HG03432 (cell line): ENCODE measurements at regions not wholly inside any gene's neighbourhood (a gene's known extent, or its start where the extent isn't known, plus 50 kb on each side); places are given as distances from the start of the nearest gene placed in this dataset.
"Not testable (repeated sequence)": the region's sequence is repeated elsewhere in the genome, so short reads cannot be mapped to it uniquely, and the experiment has no call there.

ENCODE experiments used
- ATAC-seq: cut with Tn5 transposase; IDR thresholded peaks from one replicate; pipeline ENCODE4 v1.9.1; 2021; ENCODE audit warnings: mild to moderate bottlenecking, moderate library complexity; ENCODE audit not compliant: unreplicated experiment

- ATAC-seq = no peak
Observed at GRCh38 chr12:74235342-74235741, 302.3 kb upstream of the ATXN7L3B start.

GRCh38 chr12:74241341-74241740, 296.3 kb upstream of the ATXN7L3B start:
- ATAC-seq = no peak

- ATAC-seq = no peak
Observed at GRCh38 chr12:74242088-74242487, 295.5 kb upstream of the ATXN7L3B start.

GRCh38 chr12:74245458-74245857, 292.2 kb upstream of the ATXN7L3B start:
- no peak for ATAC-seq

GRCh38 chr12:74250891-74251290, 286.7 kb upstream of the ATXN7L3B start:
- no peak for ATAC-seq

- ATAC-seq = not testable (repeated sequence)
Observed at GRCh38 chr12:74253826-74254225, 283.8 kb upstream of the ATXN7L3B start.

GRCh38 chr12:74254784-74255183, 282.9 kb upstream of the ATXN7L3B start:
- ATAC-seq = no peak

GRCh38 chr12:74259199-74259598, 278.4 kb upstream of the ATXN7L3B start:
- no peak for ATAC-seq

GRCh38 chr12:74264692-74265091, 272.9 kb upstream of the ATXN7L3B start:
- ATAC-seq = no peak

GRCh38 chr12:74269355-74269754, 268.3 kb upstream of the ATXN7L3B start:
- not testable (repeated sequence) for ATAC-seq

GRCh38 chr12:74280156-74280655, 257.4 kb upstream of the ATXN7L3B start:
- ATAC-seq = no peak

- ATAC-seq = not testable (repeated sequence)
Observed at GRCh38 chr12:74281401-74282180, 256.0 kb upstream of the ATXN7L3B start.

- ATAC-seq = no peak
Observed at GRCh38 chr12:74283646-74284045, 254.0 kb upstream of the ATXN7L3B start.

- ATAC-seq = no peak
Observed at GRCh38 chr12:74285773-74286172, 251.9 kb upstream of the ATXN7L3B start.

- no peak for ATAC-seq
Observed at GRCh38 chr12:74286254-74286653, 251.4 kb upstream of the ATXN7L3B start.

GRCh38 chr12:74292351-74293194, 245.1 kb upstream of the ATXN7L3B start:
- ATAC-seq = no peak

GRCh38 chr12:74293689-74294131, 243.9 kb upstream of the ATXN7L3B start:
- ATAC-seq = no peak

- no peak for ATAC-seq
Observed at GRCh38 chr12:74317078-74317601, 220.5 kb upstream of the ATXN7L3B start.

- no peak for ATAC-seq
Observed at GRCh38 chr12:74317741-74318140, 219.9 kb upstream of the ATXN7L3B start.

- ATAC-seq = no peak
Observed at GRCh38 chr12:74319886-74320285, 217.7 kb upstream of the ATXN7L3B start.

- ATAC-seq = no peak
Observed at GRCh38 chr12:74321381-74321780, 216.3 kb upstream of the ATXN7L3B start.
